HS-5 (cell line): ENCODE measurements at regions not wholly inside any gene's neighbourhood (a gene's known extent, or its start where the extent isn't known, plus 50 kb on each side); places are given as distances from the start of the nearest gene placed in this dataset.
"Not testable (repeated sequence)": the region's sequence is repeated elsewhere in the genome, so short reads cannot be mapped to it uniquely, and the experiment has no call there.

Source experiments
- DNase-seq: peaks from one replicate; pipeline ENCODE4 v3.0.0-alpha.2; 2012; ENCODE audit warnings: low read depth

GRCh38 chr18:38786906-38787305 is 1221.3 kb upstream of the CELF4 start:
- DNase-seq = no peak

GRCh38 chr18:38771620-38772019 is 1206.0 kb upstream of the CELF4 start:
- not testable (repeated sequence) for DNase-seq

- DNase-seq = no peak
Measured at GRCh38 chr18:38768504-38768903, 1202.9 kb upstream of the CELF4 start.

- no peak for DNase-seq
Measured at GRCh38 chr18:38759457-38759856, 1193.9 kb upstream of the CELF4 start.

GRCh38 chr18:38756436-38756835 is 1190.8 kb upstream of the CELF4 start:
- DNase-seq = no peak

- DNase-seq = no peak
Measured at GRCh38 chr18:38752430-38752829, 1186.8 kb upstream of the CELF4 start.

GRCh38 chr18:38751898-38752297 is 1186.3 kb upstream of the CELF4 start:
- DNase-seq = no peak

GRCh38 chr18:38751211-38751610 is 1185.6 kb upstream of the CELF4 start:
- DNase-seq = no peak

GRCh38 chr18:38750751-38751150 is 1185.2 kb upstream of the CELF4 start:
- DNase-seq = no peak

GRCh38 chr18:38747153-38747552 is 1181.6 kb upstream of the CELF4 start:
- no peak for DNase-seq

- DNase-seq = not testable (repeated sequence)
Measured at GRCh38 chr18:38720181-38720580, 1154.6 kb upstream of the CELF4 start.

- DNase-seq = no peak
Measured at GRCh38 chr18:38718365-38718901, 1152.8 kb upstream of the CELF4 start.

- DNase-seq = no peak
Measured at GRCh38 chr18:38709122-38709521, 1143.5 kb upstream of the CELF4 start.

- DNase-seq = no peak
Measured at GRCh38 chr18:38706373-38706772, 1140.8 kb upstream of the CELF4 start.

- no peak for DNase-seq
Measured at GRCh38 chr18:38698088-38698487, 1132.5 kb upstream of the CELF4 start.

GRCh38 chr18:38695559-38696280 is 1130.1 kb upstream of the CELF4 start:
- DNase-seq = peak; percentile 3

- no peak for DNase-seq
Measured at GRCh38 chr18:38693104-38693503, 1127.5 kb upstream of the CELF4 start.

GRCh38 chr18:38690626-38691025 is 1125.0 kb upstream of the CELF4 start:
- DNase-seq = no peak

- no peak for DNase-seq
Measured at GRCh38 chr18:38688416-38688815, 1122.8 kb upstream of the CELF4 start.

GRCh38 chr18:38670486-38670885 is 1104.9 kb upstream of the CELF4 start:
- DNase-seq = no peak

- DNase-seq = no peak
Measured at GRCh38 chr18:38664929-38665328, 1099.3 kb upstream of the CELF4 start.

- DNase-seq = no peak
Measured at GRCh38 chr18:38663682-38664081, 1098.1 kb upstream of the CELF4 start.

- no peak for DNase-seq
Measured at GRCh38 chr18:38663270-38663669, 1097.7 kb upstream of the CELF4 start.

- DNase-seq = no peak
Measured at GRCh38 chr18:38654946-38655345, 1089.3 kb upstream of the CELF4 start.
